Esophagus squamous epithelium (tissue), 4 donors: ENCODE measurements at regions not wholly inside any gene's neighbourhood (a gene's known extent, or its start where the extent isn't known, plus 50 kb on each side); places are given as distances from the start of the nearest gene placed in this dataset.

Experiments
- CTCF ChIP-seq, 6 experiments: fragments of 450-650 bp in 4 of 6; fragments of 200-600 bp in 2 of 6; sonication (generic) in 2 of 6; IDR thresholded peaks; one replicate each; pipeline ENCODE4 v1.5.1; 2016 to 2019; ENCODE audit warnings: antibody characterized with exemption in 6 of 6, mild to moderate bottlenecking in 4 of 6, moderate library complexity in 4 of 6
- POLR2A ChIP-seq, 4 donors: fragments of 450-650 bp; IDR thresholded peaks; one replicate each; pipeline ENCODE4 v1.6.1; 2017; ENCODE audit warnings: antibody characterized with exemption in 4 of 4, mild to moderate bottlenecking in 4 of 4, moderate library complexity in 3 of 4

GRCh38 chr12:93315385-93315906 is 62.3 kb upstream of the NUDT4 start:
- TF ChIP-seq POLR2A (IDR thresholded peaks at IDR 0.05): no peak
- no peak for TF ChIP-seq CTCF (IDR thresholded peaks at IDR 0.05)
